GM19463 (cell line): ENCODE measurements at regions not wholly inside any gene's neighbourhood (a gene's known extent, or its start where the extent isn't known, plus 50 kb on each side); places are given as distances from the start of the nearest gene placed in this dataset.

Experiments
- ATAC-seq: cut with Tn5 transposase; IDR thresholded peaks from one replicate; pipeline ENCODE4 v1.9.1; 2021; ENCODE audit warnings: mild to moderate bottlenecking, moderate library complexity; ENCODE audit not compliant: unreplicated experiment

DNA sequence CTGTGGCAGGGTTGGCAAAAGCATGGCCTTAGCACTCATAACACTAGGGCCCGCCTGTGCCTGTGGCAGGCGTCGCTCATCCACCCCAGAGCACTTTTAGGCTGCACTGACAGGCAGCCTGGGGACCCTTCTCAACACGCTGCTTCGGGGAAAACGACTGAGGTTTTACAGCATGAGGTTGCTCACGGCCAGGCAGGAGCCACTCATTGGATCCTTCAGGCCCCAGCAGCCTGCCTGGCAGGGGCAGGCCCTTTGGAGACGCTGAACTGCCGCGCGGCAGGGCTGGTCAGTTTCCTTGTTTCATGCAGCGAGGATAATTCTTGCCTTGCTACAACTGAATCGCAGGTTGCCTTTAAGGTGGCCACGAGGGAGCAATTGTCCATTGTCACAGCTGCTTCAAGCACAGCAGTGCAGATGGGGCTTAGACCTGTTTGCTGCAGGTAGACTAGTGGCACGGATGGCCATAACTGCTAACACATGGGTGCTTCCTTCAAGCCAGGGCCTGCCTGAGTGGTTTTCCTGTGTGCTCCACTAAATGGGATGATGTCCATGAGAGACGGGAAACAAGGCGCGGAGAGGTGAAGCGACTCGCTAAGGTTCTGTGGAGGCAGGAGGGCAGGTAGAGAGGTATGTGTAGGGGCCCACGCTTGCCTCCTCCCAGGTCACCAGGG is 49.9 kb upstream of the HS6ST1 start:
- ATAC-seq: no peak

- ATAC-seq: no peak
Observed at GRCh38 chr2:128369108-128369555, 50.5 kb upstream of the HS6ST1 start.

GRCh38 chr2:128369602-128370467 is 51.2 kb upstream of the HS6ST1 start:
- ATAC-seq: no peak

DNA sequence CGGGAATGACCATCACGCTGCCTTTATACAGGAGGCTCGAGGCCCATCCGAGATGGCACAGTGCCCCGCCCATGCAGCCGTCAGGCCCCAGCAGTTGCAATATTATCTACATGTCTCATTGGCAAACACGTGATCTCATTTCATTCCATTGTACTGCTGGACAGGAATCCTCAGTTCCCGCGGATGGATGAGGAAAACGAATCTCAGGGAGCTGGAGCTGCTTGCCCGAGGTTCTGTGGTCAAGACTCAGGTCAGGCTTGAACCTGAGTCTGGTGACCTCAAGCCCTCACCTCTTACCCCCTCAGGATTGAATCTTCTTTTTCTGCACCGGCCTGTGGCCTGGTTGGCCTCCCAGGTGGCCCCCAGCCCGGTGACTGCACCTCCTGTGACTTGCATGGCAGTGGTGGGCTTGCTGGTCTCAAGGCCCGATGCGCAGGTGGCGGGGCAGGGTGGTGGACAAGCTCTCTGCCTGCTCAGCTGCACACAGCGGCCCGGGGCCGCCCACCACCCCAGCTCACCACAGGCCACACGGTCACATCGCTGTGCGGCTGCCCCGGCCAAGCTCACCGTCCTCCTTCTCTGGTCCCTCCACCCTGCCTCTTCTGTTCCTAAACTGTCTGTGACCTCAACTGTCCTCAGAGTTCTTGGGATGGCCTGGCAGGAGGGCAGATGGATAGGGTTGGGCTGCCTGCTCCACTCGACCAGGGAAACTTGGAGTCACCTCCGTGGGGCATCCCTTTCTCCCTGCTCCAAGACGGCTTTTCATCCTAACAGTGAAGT is 52.0 kb upstream of the HS6ST1 start:
- ATAC-seq: no peak

DNA sequence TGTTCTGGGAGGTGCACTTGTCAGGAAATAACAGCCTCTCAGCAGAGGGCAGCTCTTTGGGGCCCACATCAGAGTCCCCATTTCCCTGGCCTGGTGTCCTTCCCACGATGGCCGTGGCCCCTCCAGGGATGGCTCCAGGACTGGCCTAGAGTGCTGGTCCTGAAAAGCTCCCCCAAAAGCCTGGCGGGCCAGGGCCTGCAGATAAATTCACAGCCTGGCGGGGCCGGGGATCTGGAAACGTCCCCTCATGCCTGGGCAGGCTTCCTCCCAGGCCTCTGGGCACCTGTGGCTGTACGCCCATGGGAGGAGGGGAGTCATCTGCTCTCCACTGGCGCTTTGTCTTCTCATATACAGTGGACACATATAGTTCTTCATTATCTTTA is 52.6 kb upstream of the HS6ST1 start:
- no peak for ATAC-seq

- no peak for ATAC-seq
Observed at GRCh38 chr2:128371648-128372345, 53.1 kb upstream of the HS6ST1 start.

GRCh38 chr2:128372621-128373341 is 54.1 kb upstream of the HS6ST1 start:
- no peak for ATAC-seq

DNA sequence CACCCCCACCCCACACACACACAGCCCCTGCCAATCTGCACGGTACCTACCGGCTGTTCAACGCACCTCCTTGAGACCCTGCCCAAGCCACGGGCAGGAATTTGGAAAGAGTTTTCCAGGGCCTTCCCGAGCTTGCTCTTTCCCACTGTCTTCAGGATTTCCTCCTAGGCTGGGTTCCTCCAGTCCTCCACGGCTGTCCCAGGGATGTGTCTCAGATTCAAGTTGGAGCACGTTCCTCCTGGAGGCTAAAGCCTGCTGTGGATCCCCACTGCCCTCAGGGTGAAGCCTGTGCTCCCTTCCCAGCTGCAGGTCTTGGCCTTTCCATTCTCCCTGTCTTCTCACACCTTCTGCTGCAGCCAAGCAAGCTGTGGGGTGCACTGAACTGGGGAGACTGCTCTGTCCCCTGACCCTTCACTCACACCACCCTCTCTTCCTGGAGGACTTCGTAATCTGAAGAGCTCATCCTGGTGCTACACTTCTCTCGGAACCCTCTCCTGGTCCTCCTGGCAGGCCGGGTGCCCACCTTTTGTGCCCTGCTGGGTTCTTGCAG is 54.9 kb upstream of the HS6ST1 start:
- no peak for ATAC-seq

- no peak for ATAC-seq
Observed at GRCh38 chr2:128374001-128374710, 55.5 kb upstream of the HS6ST1 start.

DNA sequence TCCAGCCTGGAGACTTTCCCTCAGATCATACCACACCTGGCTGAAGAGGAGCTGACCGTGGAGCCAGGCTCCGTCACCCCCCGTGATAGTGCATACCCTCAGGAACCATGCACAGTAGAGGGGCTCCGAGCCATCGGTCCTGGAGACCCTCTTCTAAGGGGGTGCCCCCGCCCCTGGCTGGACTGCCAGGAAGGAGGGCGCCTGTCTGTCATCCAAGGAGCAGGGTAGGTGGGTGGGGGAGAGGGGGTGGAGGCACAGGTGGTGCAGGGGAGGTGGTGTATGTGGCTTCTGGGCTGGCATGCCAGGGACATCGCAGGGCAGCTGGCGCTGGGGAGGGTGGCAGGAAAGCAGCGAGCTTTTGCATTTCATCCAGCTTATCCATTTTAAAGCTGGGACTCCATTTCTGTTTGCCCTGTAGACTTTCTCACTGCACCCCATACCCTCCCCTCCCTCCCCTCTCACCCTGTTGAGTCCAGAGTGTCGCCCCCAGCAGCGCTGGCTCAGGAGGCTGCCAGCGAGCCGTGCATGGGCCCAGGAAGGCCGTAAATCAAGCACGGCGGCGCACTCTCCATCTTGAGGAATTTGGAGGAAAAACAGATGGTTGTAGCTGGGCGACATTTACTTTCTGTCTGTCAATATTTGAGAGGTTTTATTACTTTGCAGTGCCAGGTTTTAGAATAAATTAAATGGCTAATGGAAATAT is 56.2 kb upstream of the HS6ST1 start:
- no peak for ATAC-seq

DNA sequence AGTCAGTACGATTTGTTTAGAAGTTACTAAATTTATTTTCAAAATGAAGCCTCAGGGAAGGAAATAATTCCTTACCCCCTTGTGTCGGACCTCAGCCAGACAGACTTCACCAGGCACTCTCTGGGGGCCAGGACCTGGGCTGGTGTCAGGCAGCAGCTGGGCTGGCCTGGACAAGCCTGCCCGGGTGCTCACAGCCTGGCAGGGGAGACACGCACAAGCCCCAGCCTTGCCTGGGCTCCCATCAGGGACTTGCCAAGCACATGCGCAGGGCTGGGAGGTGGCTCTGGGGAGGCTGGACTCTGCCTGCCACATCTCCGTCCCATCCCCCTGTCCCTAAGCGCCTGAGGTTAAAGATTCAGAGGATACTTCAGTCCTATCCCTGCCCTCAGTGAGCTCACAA is 56.8 kb upstream of the HS6ST1 start:
- ATAC-seq: no peak

GRCh38 chr2:128376241-128377041 is 57.8 kb upstream of the HS6ST1 start:
- no peak for ATAC-seq

GRCh38 chr2:128377071-128377910 is 58.6 kb upstream of the HS6ST1 start:
- no peak for ATAC-seq

DNA sequence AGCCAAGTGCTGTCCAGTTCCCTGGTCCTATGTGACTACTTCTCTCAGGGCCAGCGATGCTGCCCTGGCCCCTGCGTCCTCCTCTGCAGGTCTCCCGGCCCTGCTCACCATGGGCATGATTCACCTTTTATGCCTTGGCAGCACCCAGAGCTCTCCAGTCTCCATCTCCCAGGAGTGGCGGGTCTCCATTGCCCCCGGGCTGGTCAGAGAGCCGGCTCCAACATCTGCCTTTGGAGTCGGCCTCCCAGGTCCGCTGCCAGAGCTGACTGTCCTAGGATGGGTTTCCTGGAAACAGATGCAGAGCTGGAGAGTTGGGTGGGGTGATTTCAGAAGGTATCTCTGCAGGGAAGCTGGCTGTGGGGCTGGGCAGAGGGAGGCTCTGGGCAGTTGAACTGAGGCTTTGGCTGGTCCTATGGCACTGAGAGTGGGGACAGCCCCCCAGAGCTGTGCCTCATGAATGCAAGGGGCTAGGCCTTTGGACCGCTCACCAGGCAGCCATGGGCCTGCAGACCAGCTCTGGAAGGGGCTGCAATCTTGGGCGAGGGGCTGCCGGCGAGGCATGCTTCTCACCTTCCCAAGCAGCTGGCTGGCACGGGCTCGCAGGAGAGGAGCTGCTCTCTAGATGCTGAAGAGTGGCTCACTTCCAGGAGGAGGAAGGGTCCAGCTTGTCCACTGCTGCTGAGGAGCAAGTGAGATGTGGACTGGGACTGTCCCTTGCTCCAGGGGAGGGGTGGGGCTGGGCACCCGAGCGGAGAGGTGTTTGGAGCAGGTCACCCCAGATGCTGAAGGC is 59.8 kb upstream of the HS6ST1 start:
- no peak for ATAC-seq

GRCh38 chr2:128379021-128380015 is 60.6 kb upstream of the HS6ST1 start:
- no peak for ATAC-seq
